ENCODE measurements at regions not wholly inside any gene's neighbourhood (a gene's known extent, or its start where the extent isn't known, plus 50 kb on each side); places are given as distances from the start of the nearest gene placed in this dataset.

DNA sequence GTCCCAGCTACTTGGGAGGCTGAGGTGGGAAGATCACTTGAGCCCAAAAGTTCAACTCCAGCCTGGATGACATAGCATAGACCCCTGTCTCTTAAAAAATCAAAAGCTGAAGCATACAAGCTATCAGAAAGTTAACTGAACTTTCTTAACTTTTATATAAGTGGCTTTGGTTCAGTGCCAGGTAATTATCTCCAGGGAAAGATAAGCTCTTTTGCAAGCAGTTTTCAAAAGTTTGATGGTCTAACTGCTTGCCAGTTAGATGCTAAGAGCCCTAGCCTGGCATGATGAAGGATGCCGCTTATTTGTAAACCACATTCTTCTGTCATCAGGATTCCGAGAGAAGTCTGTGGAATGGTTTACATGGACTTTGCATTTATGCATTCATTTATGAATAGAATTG, 409.1 kb downstream of the AEBP2 start:
- H3K4me1 Mint-ChIP-seq = no peaks in the 10 kb centered on the region
- ATAC-seq = no peak
- peaks cover 20% of the 10 kb centered on the region for H3K9me3 Mint-ChIP-seq
- H3K4me3 Mint-ChIP-seq = no peak overlapping the region
- H3K27ac Mint-ChIP-seq = no peak overlapping the region
- no peaks in the 10 kb centered on the region for H3K27me3 Mint-ChIP-seq
- no peaks in the 10 kb centered on the region for H3K36me3 Mint-ChIP-seq

DNA sequence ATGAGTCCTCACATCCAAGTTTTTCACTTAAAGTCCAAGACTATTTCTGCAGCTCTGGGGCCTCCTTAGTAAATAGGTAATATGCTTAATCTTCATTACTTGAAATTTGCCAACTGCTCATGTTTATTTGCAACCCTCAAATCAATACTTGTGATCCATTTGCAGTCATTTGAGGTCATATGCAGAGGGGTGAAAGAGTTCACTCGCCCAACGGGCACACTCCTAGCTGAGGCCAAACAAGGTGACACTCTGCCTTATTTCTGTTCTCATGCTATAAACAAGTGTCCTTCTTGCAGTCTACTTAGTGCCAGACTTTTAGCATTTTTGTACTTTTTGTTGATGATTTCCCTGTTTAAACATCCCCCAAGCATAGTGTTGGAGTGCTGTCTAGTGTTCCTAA, 409.9 kb downstream of the AEBP2 start:
- no peak overlapping the region for H3K4me3 Mint-ChIP-seq
- no peak overlapping the region for H3K27ac Mint-ChIP-seq
- no peaks in the 10 kb centered on the region for H3K27me3 Mint-ChIP-seq
- no peaks in the 10 kb centered on the region for H3K36me3 Mint-ChIP-seq
- no peak for ATAC-seq
- H3K9me3 Mint-ChIP-seq = peaks cover 20% of the 10 kb centered on the region
- no peaks in the 10 kb centered on the region for H3K4me1 Mint-ChIP-seq

DNA sequence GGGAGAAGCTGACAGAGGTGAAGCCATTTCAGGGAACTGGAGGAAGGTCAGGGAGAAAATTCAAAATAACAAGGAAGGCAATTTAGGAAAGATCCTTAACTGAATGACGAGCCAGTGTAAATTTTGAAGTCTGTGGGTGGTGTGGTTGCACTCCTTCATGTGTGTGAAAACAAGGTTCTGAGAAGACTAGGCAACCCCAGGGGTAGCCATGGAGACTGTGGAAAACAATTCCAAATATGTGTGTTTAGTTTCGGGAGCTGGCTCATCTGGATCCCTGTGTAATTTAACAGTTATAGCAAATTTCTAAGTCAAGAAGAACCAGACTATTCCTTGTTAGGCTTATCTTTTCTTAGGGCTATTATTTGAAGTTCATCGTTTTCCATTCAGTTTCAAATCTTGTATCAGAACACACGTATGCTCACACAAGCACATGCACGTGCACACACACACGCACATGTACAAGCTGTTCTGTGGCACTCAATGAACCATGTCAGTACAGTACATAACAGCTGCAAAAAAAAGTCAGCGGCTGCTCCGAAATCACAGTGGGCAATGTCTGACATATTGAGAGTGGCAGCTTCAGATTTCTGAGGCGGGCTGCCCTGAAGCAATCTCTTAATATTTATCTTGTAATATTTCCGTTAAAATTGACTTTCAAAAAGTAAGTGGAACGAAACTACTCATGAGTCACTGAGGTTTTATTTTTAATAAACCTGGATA, 411.2 kb downstream of the AEBP2 start:
- Mint-ChIP-seq H3K27ac (no peak overlapping the region), H3K4me1 (no peaks in the 10 kb centered on the region), H3K36me3 (no peaks in the 10 kb centered on the region), H3K27me3 (no peaks in the 10 kb centered on the region), H3K9me3 (peaks cover 24% of the 10 kb centered on the region), H3K4me3 (no peak overlapping the region)
- no peak for ATAC-seq

DNA sequence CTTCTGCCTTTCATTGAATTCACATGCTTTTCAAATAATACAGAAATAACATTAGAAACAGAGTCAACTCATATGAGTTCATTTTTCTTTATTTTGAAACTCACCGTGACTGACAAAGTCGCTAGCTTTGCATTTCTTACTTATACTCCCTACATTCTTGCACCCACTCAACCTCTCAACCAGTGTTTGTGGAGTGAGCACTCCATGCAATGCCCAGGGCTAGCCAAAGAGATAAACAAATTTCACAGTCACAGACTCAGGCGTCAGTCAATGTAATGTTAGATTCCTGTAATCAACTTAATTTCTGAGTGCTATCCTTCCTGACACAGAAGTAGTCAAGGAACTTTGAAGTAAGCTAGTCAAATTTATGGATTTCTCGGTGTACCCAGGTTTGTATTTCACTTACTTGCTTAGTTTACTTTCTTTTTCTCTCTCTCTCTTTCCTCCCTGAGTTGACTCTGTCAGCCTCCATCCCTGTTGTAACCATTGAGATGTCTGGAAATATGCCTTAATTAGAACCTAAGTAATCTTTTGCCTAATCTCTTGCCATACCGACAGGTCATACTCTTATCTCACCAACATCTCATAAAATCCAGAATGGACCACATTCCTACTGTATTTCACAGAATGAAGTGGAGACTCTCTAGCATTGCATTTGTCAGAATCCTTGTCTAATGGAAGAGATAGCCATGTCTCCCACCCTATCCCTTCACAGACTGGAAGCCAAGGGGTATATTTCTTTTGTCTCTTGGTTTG, 413.0 kb downstream of the AEBP2 start:
- no peaks in the 10 kb centered on the region for H3K27me3 Mint-ChIP-seq
- no peaks in the 10 kb centered on the region for H3K36me3 Mint-ChIP-seq
- no peak for ATAC-seq
- no peak overlapping the region for H3K27ac Mint-ChIP-seq
- no peak overlapping the region for H3K4me3 Mint-ChIP-seq
- peaks cover 24% of the 10 kb centered on the region for H3K9me3 Mint-ChIP-seq
- no peaks in the 10 kb centered on the region for H3K4me1 Mint-ChIP-seq

DNA sequence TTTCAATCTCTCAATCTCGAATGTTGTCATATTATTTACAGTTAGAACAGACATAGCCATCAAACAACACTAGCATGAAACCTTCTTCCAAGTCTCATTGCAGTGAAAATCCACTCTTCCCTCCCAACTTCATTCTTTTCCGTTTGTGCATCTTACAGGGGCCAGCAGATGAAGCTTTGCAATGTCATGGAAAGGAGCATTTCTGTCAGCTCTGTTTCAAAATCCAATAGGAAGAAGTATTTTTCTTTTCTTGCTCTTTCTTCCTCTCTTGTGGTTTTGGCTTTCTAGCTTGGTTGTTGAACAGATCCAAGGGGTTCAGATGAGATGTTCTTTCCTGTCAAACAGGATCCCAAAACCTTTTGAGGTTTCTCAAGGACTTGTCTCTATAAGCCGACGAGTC, 416.6 kb downstream of the AEBP2 start:
- no peaks in the 10 kb centered on the region for H3K36me3 Mint-ChIP-seq
- H3K4me1 Mint-ChIP-seq = no peaks in the 10 kb centered on the region
- ATAC-seq = no peak
- H3K27me3 Mint-ChIP-seq = no peaks in the 10 kb centered on the region
- H3K27ac Mint-ChIP-seq = no peak overlapping the region
- peaks cover 15% of the 10 kb centered on the region for H3K9me3 Mint-ChIP-seq
- H3K4me3 Mint-ChIP-seq = no peak overlapping the region

DNA sequence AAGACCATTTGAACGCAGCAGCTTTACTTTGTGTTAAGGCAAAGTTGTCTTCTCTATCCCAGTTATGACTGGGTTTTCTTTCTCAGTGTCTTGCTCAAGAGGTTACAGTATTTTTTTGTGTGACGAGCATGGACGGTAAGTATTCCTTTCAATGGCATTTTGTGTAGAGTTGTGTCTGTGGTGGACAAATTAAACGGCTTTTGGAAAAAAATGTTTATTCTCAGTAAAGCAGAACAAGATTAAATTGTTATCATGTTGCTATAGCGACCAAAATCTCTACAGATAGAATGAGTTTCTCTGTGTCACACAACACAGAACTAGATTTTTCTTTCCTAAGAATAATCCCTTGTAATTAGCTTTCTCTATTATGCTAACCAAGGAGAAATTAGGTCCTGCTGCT, 417.1 kb downstream of the AEBP2 start:
- no peak for ATAC-seq
- Mint-ChIP-seq H3K4me3 (no peak overlapping the region), H3K27ac (no peak overlapping the region), H3K36me3 (no peaks in the 10 kb centered on the region), H3K4me1 (no peaks in the 10 kb centered on the region), H3K9me3 (peaks cover 12% of the 10 kb centered on the region), H3K27me3 (no peaks in the 10 kb centered on the region)

DNA sequence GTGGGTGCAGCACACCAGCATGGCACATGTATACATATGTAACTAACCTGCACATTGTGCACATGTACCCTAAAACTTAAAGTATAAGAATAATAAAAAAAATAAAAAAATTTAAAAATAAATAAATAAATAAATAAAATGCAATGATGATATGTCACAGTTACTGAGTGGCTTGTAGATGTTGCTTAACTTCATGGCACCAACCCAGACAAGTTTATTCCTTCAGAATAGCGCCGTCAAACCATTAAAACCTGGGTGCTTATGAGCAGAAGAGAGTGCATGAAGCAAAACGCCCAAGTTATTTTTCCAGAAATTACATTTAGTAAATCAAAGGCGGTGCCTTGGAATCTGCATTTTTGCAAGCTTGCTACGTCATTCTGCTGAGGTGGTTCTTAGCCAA, 417.9 kb downstream of the AEBP2 start:
- Mint-ChIP-seq H3K4me3 (no peak overlapping the region), H3K9me3 (peaks cover 12% of the 10 kb centered on the region), H3K36me3 (no peaks in the 10 kb centered on the region), H3K27ac (no peak overlapping the region), H3K27me3 (no peaks in the 10 kb centered on the region), H3K4me1 (no peaks in the 10 kb centered on the region)
- no peak for ATAC-seq

DNA sequence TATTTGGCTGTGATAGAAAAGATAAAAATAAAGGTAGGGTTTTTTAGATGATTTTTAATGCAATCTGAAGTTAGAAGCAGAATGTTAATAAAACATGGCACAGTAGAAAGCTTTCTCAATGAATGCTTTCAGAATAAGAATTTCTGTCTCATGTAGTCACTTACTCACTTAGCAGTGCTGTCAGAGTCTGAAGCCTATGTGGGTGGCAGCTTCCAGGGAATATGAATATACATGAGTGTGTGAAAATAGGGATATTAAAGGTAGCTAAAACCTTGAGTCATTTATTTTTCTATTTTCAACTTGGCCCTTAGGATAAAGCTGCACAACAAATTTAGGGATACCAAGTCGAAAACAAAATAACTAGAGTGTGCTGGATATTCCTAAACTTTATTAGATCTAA, 427.9 kb downstream of the AEBP2 start:
- no peaks in the 10 kb centered on the region for H3K36me3 Mint-ChIP-seq
- H3K27me3 Mint-ChIP-seq = no peaks in the 10 kb centered on the region
- no peak overlapping the region for H3K27ac Mint-ChIP-seq
- no peak for ATAC-seq
- no peak overlapping the region for H3K4me3 Mint-ChIP-seq
- H3K9me3 Mint-ChIP-seq = peaks cover 4% of the 10 kb centered on the region
- H3K4me1 Mint-ChIP-seq = no peaks in the 10 kb centered on the region

DNA sequence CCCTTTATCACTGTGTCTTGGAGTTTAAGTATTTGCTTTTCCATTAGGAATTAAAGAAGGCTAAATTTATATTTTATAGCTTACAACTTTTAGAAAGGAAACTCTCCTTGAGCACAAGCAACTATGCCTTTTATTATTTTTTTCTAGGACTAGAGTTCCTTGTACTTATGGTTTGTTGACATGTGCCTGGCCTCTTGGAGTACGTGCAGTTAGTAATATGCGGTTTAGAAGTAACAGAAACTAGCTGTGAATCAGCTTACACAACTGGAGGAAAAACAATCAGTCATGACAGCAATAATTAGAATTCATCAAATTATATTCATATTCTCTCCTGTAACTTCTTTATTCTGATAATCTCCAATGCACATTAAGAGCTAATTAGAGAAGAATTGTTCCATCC, 428.7 kb downstream of the AEBP2 start:
- ATAC-seq = no peak
- Mint-ChIP-seq H3K9me3 (peaks cover 7% of the 10 kb centered on the region), H3K36me3 (no peaks in the 10 kb centered on the region), H3K27ac (no peak overlapping the region), H3K27me3 (no peaks in the 10 kb centered on the region), H3K4me1 (no peaks in the 10 kb centered on the region), H3K4me3 (no peak overlapping the region)

DNA sequence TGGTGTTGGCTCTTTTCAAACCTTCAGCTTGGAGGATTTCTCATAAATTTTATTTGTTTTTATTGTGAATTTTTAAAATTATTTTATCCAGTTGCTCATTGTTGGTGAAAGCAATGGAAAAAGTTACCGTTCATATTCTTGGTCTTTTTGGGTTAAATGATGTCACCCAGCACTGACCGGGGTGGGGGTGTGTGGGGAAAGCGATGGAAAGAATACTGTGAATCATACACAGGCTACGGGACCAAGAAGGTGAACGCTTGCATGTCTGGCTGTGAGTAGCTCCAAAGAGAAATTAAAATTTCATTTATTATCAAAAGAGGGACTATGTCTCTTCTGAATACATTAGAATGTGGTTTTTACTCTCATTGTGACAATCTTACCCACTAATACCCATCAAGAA, 430.1 kb downstream of the AEBP2 start:
- no peak overlapping the region for H3K4me3 Mint-ChIP-seq
- H3K27ac Mint-ChIP-seq = no peak overlapping the region
- H3K36me3 Mint-ChIP-seq = no peaks in the 10 kb centered on the region
- no peaks in the 10 kb centered on the region for H3K27me3 Mint-ChIP-seq
- no peaks in the 10 kb centered on the region for H3K4me1 Mint-ChIP-seq
- H3K9me3 Mint-ChIP-seq = peaks cover 10% of the 10 kb centered on the region
- no peak for ATAC-seq

DNA sequence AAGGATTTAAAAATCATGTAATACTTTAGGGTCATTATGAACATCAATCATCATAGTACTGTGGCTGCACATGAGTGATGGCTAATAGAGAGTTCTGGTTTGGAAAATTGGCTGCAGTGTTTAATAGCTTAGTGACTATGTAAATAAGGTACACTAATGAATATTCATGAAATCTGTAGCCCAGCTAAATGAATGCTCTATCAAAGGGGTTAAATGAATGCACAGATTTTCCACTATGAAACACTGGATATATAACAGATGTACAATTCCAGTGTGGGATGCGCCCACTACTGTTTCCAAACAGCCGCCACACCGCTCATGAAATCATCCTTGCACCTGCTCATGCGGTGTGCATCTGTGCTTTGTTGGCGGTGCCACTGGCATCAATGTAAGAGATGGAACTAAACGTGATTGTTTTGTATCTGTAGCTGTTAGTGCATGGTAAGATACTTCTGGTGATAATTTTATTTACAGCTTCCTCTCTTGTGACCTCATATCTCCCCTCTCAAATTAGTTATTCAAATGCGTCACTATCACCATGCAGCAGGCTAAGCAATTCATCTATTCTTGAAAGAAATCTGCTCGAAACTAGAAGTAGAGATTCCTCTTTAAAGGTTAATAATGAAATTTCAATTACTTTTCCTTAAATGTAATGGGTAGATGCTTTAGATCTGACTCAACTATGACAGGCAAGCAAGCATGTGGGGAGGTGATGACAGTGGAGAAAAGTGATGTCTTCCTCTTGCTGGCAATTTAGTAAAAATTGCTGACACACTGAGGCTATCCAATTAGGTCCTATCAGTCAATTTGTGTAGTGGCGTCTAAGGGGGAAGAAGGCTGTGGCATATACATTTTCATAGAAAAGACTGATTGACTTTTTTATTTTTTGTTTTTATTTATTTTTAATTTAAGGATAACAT, 433.6 kb downstream of the AEBP2 start:
- H3K4me3 Mint-ChIP-seq = no peak overlapping the region
- H3K27ac Mint-ChIP-seq = no peak overlapping the region
- no peaks in the 10 kb centered on the region for H3K27me3 Mint-ChIP-seq
- no peaks in the 10 kb centered on the region for H3K36me3 Mint-ChIP-seq
- H3K4me1 Mint-ChIP-seq = no peaks in the 10 kb centered on the region
- no peak for ATAC-seq
- H3K9me3 Mint-ChIP-seq = peaks cover 13% of the 10 kb centered on the region

DNA sequence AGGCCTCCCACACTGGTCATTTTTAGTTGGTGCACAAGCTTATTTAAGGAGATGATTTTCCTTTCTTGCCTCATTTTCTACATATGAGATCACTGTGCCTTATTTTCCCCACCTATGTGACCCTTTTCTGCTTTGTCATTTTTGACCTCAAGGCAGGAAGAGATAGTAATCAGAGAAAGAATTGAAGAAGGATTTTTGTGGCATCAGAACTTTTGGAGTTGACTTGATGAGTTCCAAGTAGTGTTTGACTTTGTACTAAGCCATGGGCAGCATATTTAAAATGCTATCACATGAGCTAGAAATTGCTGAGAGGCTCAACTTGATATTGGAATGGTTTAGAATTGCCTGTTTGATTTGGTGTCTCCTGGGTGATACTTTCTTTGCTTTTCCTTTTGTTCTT, 440.8 kb downstream of the AEBP2 start:
- Mint-ChIP-seq H3K27me3 (no peaks in the 10 kb centered on the region), H3K4me1 (no peaks in the 10 kb centered on the region), H3K9me3 (peaks cover 9% of the 10 kb centered on the region), H3K36me3 (no peaks in the 10 kb centered on the region), H3K4me3 (no peak overlapping the region), H3K27ac (no peak overlapping the region)
- ATAC-seq = no peak

DNA sequence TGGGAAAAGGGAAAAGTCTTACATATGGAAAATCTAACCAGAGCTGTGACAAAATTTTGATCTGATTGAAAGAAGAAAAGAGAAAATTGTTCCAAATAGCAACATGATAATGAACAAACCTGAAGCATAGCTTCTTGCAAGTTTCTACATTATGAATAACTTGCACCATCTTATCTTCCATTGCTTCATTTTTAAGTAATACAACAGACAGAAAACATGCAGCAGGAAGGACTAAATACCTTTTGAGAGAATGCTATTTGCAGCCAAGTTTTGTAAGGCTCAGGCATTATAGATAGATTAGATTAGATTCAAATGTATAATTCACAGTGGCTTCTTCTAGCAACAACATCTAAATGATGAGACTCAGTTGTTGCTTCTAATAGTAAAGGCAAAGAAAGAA, 441.4 kb downstream of the AEBP2 start:
- no peak for ATAC-seq
- peaks cover 9% of the 10 kb centered on the region for H3K9me3 Mint-ChIP-seq
- no peaks in the 10 kb centered on the region for H3K4me1 Mint-ChIP-seq
- H3K27ac Mint-ChIP-seq = no peak overlapping the region
- H3K27me3 Mint-ChIP-seq = no peaks in the 10 kb centered on the region
- no peak overlapping the region for H3K4me3 Mint-ChIP-seq
- no peaks in the 10 kb centered on the region for H3K36me3 Mint-ChIP-seq

DNA sequence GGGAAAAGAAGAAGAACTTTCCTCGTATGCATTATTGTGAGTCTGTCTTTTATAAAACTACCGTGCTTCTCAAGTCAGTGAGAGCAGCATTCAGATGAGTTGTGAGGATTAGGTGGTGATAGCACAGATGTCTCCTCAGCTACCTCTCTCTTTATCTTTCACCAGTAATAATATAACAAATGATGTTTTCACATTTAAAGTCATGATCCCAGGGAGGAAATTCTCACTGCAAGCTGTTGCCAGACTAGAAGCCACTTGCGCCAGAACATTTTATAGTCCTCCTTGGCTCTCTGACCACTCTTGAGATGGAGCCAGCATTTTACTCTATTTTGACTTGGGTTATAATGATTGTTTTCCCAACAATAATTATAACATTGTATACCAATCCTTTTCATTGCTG, 443.1 kb downstream of the AEBP2 start:
- no peak overlapping the region for H3K27ac Mint-ChIP-seq
- H3K4me3 Mint-ChIP-seq = no peak overlapping the region
- H3K27me3 Mint-ChIP-seq = no peaks in the 10 kb centered on the region
- H3K4me1 Mint-ChIP-seq = no peaks in the 10 kb centered on the region
- H3K36me3 Mint-ChIP-seq = no peaks in the 10 kb centered on the region
- H3K9me3 Mint-ChIP-seq = peaks cover 6% of the 10 kb centered on the region
- ATAC-seq = no peak

DNA sequence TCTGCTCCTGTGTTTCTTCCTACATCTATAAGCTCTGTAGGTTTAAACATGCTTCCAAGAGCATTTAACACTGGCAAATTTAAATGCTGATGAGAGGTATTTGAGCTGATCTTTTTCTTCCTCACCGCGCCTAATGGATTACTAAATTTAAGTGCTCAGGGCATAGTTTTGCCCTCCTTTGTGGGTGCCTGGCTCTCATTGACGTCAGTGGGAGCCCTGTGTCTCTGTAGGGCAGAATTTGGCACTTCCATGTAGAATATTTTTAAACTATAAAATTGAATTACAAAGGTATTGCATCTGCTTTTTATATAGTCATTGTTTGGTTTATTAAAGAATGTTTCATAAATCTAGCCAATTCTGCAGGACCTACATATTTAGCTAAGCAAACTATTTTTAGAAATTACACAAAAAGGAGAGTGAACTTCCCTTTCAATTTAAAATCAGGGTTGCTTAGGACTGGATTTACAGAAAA, 444.8 kb downstream of the AEBP2 start:
- no peak overlapping the region for H3K4me3 Mint-ChIP-seq
- no peak for ATAC-seq
- H3K36me3 Mint-ChIP-seq = no peaks in the 10 kb centered on the region
- H3K27me3 Mint-ChIP-seq = no peaks in the 10 kb centered on the region
- H3K4me1 Mint-ChIP-seq = no peaks in the 10 kb centered on the region
- no peak overlapping the region for H3K27ac Mint-ChIP-seq
- peaks cover 6% of the 10 kb centered on the region for H3K9me3 Mint-ChIP-seq
